Liver (tissue), 8 donors: ENCODE measurements at regions not wholly inside any gene's neighbourhood (a gene's known extent, or its start where the extent isn't known, plus 50 kb on each side); places are given as distances from the start of the nearest gene placed in this dataset.

Experiments
- DNase-seq: peaks from one replicate; pipeline ENCODE4 v3.0.0-alpha.2; 2017; ENCODE audit warnings: low spot score
- H3K27ac ChIP-seq, 2 donors: one replicate each; pipeline ENCODE4 v1.7.0; 2013; ENCODE audit warnings: inconsistent platforms in 2 of 2, low read length in 2 of 2, control low read depth in 1 of 2, low read depth in 1 of 2, mild to moderate bottlenecking in 1 of 2
- H3K27me3 ChIP-seq, 4 donors: one replicate each; pipeline versions ENCODE4 v1.6.1 to v1.7.0; 2013; ENCODE audit warnings: low read length in 3 of 4, inconsistent platforms in 1 of 4, mild to moderate bottlenecking in 1 of 4, moderate library complexity in 1 of 4; ENCODE audit not compliant: control insufficient read depth in 4 of 4, insufficient read depth in 4 of 4
- H3K36me3 ChIP-seq, 4 donors: one replicate each; pipeline versions ENCODE4 v1.6.1 to v1.7.0; 2013; ENCODE audit warnings: low read length in 3 of 4, mild to moderate bottlenecking in 3 of 4, low read depth in 1 of 4, moderate library complexity in 1 of 4; ENCODE audit not compliant: control insufficient read depth in 4 of 4, insufficient read depth in 3 of 4
- H3K4me1 ChIP-seq, 4 donors: one replicate each; pipeline versions ENCODE4 v1.6.1 to v1.7.0; 2013; ENCODE audit warnings: low read length in 3 of 4, mild to moderate bottlenecking in 3 of 4, moderate library complexity in 1 of 4; ENCODE audit not compliant: control insufficient read depth in 4 of 4, insufficient read depth in 4 of 4
- H3K4me3 ChIP-seq, 3 donors: one replicate each; pipeline versions ENCODE4 v1.6.1 to v1.7.0; 2013; ENCODE audit warnings: low read length in 3 of 3, control low read depth in 1 of 3, low read depth in 1 of 3, mild to moderate bottlenecking in 1 of 3
- H3K9ac ChIP-seq, 2 donors: one replicate each; pipeline ENCODE4 v1.7.0; 2013; ENCODE audit warnings: low read length in 2 of 2, mild to moderate bottlenecking in 2 of 2, moderate library complexity in 2 of 2, control low read depth in 1 of 2, low read depth in 1 of 2
- H3K9me3 ChIP-seq, 4 donors: one replicate each; pipeline versions ENCODE4 v1.6.1 to v1.7.0; 2013; ENCODE audit warnings: low read length in 3 of 4; ENCODE audit not compliant: control insufficient read depth in 4 of 4
- ATF3 ChIP-seq: IDR thresholded peaks from 2 replicates; pipeline ENCODE4 v1.6.1; 2016; ENCODE audit warnings: antibody characterized with exemption
- CTCF ChIP-seq: fragments of 150-350 bp; IDR thresholded peaks from 2 replicates; pipeline ENCODE4 v1.5.1; 2017; ENCODE audit warnings: improper control_type of control experiment, low read depth, low read length; ENCODE audit not compliant: missing input control
- EGR1 ChIP-seq, 2 donors: IDR thresholded peaks; 2 replicates each; pipeline ENCODE4 v1.6.1; 2016 to 2018; ENCODE audit warnings: antibody characterized with exemption in 2 of 2, low read depth in 2 of 2
- FOXA1 ChIP-seq: IDR thresholded peaks from 2 replicates; pipeline ENCODE4 v1.6.1; 2016; ENCODE audit warnings: antibody characterized with exemption
- FOXA2 ChIP-seq: IDR thresholded peaks from 2 replicates; pipeline ENCODE4 v1.6.1; 2016; ENCODE audit warnings: antibody characterized with exemption
- GABPA ChIP-seq, 2 donors: IDR thresholded peaks in 1 of 2; conservative IDR thresholded peaks in 1 of 2; 2 replicates each; pipeline ENCODE4 v1.6.1; 2016; ENCODE audit warnings: antibody characterized with exemption in 2 of 2, mild to moderate bottlenecking in 1 of 2, moderate library complexity in 1 of 2
- HNF4A ChIP-seq, 2 donors: conservative IDR thresholded peaks; 2 replicates each; pipeline ENCODE4 v1.6.1; 2016; ENCODE audit warnings: antibody characterized with exemption in 2 of 2, mild to moderate bottlenecking in 2 of 2
- HNF4G ChIP-seq: IDR thresholded peaks from 2 replicates; pipeline ENCODE4 v1.6.1; 2016; ENCODE audit warnings: antibody characterized with exemption
- JUND ChIP-seq, 2 donors: IDR thresholded peaks; 2 replicates each; pipeline ENCODE4 v1.6.1; 2016; ENCODE audit warnings: antibody characterized with exemption in 2 of 2
- NR2F2 ChIP-seq: IDR thresholded peaks from 2 replicates; pipeline ENCODE4 v1.6.1; 2016; ENCODE audit warnings: antibody characterized with exemption
- RAD21 ChIP-seq, 2 donors: IDR thresholded peaks; 2 replicates each; pipeline ENCODE4 v1.6.1; 2016; ENCODE audit warnings: antibody characterized with exemption in 2 of 2, mild to moderate bottlenecking in 2 of 2
- RXRA ChIP-seq, 2 donors: IDR thresholded peaks; 2 replicates each; pipeline ENCODE4 v1.6.1; 2017 to 2018; ENCODE audit warnings: antibody characterized with exemption in 2 of 2, mild to moderate bottlenecking in 1 of 2
- SP1 ChIP-seq: IDR thresholded peaks from 2 replicates; pipeline ENCODE4 v1.6.1; 2018; ENCODE audit warnings: antibody characterized with exemption, mild to moderate bottlenecking
- TAF1 ChIP-seq: conservative IDR thresholded peaks from 2 replicates; pipeline ENCODE4 v1.6.1; 2016; ENCODE audit warnings: antibody characterized with exemption, mild to moderate bottlenecking
- YY1 ChIP-seq: IDR thresholded peaks from 2 replicates; pipeline ENCODE4 v1.6.1; 2016; ENCODE audit warnings: antibody characterized with exemption, mild to moderate bottlenecking
- ZBTB33 ChIP-seq: IDR thresholded peaks from 2 replicates; pipeline ENCODE4 v1.6.1; 2016; ENCODE audit warnings: antibody characterized with exemption
- WGBS: extraction: QIAGEN DNeasy Blood & Tissue Kit; methylation state at CpG from one replicate; pipeline ENCODE4 v1.1.7; 2013; 5-methylcytosine and 5-hydroxymethylcytosine counted together
- donor health status: healthy.
- donor health status: healthy.
- donor health status: healthy.
- donor health status: healthy.
- donor health status: healthy.

- no peaks in the 10 kb centered on the region for H3K9me3 ChIP-seq
- H3K27ac ChIP-seq: no peak overlapping the region
- H3K27me3 ChIP-seq: no peaks in the 10 kb centered on the region
- DNase-seq: no peak
- 81% methylated on average over 5 of the region's 5 CpGs for WGBS
- H3K9ac ChIP-seq: no peak overlapping the region
- H3K4me3 ChIP-seq: no peak overlapping the region
- TF ChIP-seq NR2F2 (no peak), CTCF (no peak), JUND (IDR thresholded peaks at IDR 0.05) (no peak), EGR1 (IDR thresholded peaks at IDR 0.05; ENCODE audit: low read depth in 2 of 2) (no peak), FOXA1 (no peak)
- H3K4me1 ChIP-seq: no peaks in the 10 kb centered on the region
- no peaks in the 10 kb centered on the region for H3K36me3 ChIP-seq
These were observed 57.9 kb upstream of the ANKH start for GRCh38 chr5:14929293-14930065.

GRCh38 chr5:14928661-14929060 is 57.1 kb upstream of the ANKH start:
- H3K9me3 ChIP-seq: no peaks in the 10 kb centered on the region
- DNase-seq: no peak
- H3K4me1 ChIP-seq: no peaks in the 10 kb centered on the region
- H3K9ac ChIP-seq: no peak overlapping the region
- TF ChIP-seq ZBTB33: no peak
- TF ChIP-seq TAF1: no peak
- no peak for TF ChIP-seq NR2F2
- no peak for TF ChIP-seq ATF3
- no peak for TF ChIP-seq JUND (IDR thresholded peaks at IDR 0.05)
- TF ChIP-seq FOXA1: no peak
- TF ChIP-seq GABPA (IDR thresholded peaks at IDR 0.05 in 1 of 2, conservative IDR thresholded peaks at IDR 0.05 in 1 of 2): no peak
- no peak for TF ChIP-seq FOXA2
- no peak for TF ChIP-seq RXRA (IDR thresholded peaks at IDR 0.05)
- TF ChIP-seq HNF4A (conservative IDR thresholded peaks at IDR 0.05): no peak
- TF ChIP-seq RAD21 (IDR thresholded peaks at IDR 0.05): no peak
- no peak for TF ChIP-seq SP1
- TF ChIP-seq EGR1 (IDR thresholded peaks at IDR 0.05; ENCODE audit: low read depth in 2 of 2): no peak
- no peak for TF ChIP-seq CTCF
- no peak for TF ChIP-seq HNF4G
- TF ChIP-seq YY1: no peak
- H3K27me3 ChIP-seq: no peaks in the 10 kb centered on the region
- WGBS: 90% methylated on average over 1 of the region's 1 CpG
- no peak overlapping the region for H3K27ac ChIP-seq
- H3K4me3 ChIP-seq: no peak overlapping the region
- H3K36me3 ChIP-seq: no peaks in the 10 kb centered on the region
